HG02642 (cell line): ENCODE measurements at regions not wholly inside any gene's neighbourhood (a gene's known extent, or its start where the extent isn't known, plus 50 kb on each side); places are given as distances from the start of the nearest gene placed in this dataset.

Experiments
- ATAC-seq: cut with Tn5 transposase; IDR thresholded peaks from one replicate; pipeline ENCODE4 v1.9.1; 2021; ENCODE audit warnings: mild to moderate bottlenecking; ENCODE audit not compliant: unreplicated experiment, poor library complexity

DNA sequence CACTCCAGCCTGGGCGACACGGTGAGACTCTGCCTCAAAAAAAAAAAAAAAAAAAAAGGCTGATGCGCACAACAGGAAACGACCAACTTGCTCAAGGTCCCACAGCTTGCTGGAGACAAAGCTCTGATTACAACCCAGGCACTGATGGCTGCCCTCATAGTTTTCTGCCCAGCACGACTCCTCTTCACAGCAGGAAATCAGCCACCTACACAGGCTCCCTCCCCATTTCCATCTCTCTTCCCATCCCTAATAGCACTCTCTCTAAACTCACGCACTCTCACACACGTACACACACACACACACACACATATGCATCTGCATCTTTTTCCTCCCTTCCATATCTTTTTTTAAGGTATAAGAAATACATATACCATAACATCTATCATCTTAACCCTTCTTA lies 153.5 kb upstream of the SOD1 start:
- no peak for ATAC-seq

DNA sequence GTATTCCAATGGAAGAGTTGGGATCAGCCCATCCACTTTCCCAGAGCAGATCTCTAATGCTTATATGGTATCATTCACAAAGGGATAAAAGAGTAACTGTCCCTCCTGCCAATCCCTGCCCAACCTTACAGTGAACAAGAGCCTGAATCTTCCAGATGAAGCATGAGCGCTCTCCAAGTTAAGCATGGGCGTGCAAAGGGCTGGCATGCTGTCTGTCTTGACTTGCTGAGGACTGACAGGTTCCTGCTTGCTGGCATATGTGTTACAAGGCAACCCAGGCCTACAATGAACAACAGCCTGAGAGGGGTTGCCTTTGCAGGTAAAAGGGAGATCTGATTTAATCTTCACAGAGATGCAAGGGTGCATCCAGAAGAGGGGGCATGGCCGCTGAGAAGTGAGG lies 155.6 kb upstream of the SOD1 start:
- no peak for ATAC-seq

DNA sequence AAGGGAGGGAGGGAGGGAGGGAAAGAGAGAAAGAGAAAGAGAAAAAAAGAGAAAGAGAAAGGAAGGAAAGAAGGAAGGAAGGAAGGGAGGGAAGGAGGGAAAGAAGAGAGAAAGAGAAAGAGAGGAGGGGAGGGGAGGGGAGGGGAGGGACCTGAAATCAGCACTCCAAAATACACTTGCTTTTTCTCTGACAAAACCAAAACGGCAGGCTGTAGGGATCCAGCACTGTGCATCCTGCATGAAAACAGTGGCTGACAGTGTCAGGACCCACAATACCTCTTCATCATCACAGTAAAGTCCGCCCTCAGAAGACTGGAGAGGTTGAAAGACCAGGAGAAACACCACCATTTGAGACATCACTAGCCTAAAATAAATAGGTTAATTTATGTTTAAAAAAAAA lies 156.0 kb upstream of the SOD1 start:
- ATAC-seq, result no peak

DNA sequence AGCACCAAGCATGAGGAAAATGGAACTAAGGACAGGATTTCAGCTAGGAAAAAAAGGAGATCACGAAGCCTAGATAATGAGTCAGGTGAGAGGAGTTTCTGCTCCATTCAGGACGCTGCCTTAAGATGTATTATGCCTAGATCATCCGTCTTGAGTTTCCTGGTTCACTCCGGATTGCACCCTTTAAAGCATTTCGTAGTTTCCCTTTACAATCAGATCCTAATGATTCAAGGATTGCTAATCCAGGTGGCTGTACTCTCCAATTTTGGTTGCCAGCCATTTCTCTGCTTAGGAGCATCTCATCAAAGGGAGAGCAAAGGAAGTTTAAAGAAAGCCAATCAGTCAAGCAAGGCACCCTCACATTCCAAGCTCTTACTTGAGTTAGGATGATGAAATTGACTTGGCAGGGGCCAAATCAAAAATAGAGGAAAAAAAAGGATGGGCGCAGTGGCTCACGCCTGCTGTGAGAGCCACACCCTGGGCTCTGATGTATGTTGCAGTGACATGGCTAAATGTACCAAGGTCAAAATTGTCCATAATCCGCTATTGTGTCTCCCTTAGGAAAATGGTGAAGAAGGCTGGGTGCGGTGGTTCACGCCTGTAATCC lies 156.9 kb upstream of the SOD1 start:
- ATAC-seq, result no peak

DNA sequence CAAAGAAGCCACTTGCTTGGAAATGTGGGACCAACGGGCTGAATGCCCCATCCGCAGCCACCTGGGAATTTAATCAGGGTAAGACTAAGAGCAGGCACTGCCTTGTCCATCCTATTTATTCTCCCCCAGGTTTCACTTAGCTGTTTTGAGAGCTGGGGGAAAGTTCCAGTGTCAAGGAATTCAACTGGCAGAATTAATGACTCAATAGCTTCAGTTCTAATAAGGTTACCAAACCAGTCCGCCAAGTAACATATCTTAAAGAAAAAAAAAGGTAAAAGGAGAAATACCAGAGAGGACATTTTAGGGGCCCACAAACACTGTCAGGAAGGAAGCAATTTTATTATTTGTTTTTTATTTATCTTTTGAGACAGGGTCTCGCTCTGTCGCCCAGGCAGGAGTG lies 157.6 kb upstream of the SOD1 start:
- ATAC-seq, result no peak

DNA sequence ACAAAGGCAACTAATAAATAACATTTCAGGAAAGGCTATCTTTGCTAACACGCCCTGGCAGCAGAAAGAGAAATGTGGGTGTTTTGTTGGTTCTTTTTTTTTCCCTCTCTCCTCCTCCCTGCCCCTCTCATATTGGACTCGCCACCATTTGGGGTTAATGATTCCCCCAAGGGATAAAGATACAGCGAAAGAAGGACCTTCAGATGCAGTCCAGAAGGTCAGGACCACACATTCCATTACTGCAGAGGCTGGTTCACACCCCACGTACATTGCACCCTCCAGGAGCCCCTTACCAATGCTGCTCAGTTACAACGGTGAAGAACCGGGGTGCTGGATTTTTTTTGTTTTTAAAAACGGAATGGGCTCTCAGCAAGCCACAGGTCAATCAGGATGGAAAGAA lies 156.9 kb upstream of the TIAM1 start:
- no peak for ATAC-seq

DNA sequence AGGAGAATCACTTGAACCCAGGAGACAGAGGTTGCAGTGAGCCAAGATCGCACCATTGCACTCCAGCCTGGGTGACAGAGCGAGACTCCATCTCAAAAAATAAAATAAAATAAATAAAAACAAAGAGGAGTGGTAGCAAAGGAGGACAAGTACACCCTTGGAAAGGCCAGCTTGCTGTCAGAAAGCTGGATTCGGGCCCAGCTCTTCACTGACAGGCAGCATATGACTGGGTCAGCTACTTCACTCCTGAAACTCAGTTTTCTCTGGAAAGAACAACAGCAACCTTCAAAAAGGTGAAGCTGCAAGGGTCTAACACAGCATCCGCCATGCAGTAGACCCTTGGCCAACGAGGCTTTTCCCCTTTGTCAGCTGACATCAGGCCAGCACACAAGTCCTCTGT lies 156.0 kb upstream of the TIAM1 start:
- ATAC-seq, result no peak

DNA sequence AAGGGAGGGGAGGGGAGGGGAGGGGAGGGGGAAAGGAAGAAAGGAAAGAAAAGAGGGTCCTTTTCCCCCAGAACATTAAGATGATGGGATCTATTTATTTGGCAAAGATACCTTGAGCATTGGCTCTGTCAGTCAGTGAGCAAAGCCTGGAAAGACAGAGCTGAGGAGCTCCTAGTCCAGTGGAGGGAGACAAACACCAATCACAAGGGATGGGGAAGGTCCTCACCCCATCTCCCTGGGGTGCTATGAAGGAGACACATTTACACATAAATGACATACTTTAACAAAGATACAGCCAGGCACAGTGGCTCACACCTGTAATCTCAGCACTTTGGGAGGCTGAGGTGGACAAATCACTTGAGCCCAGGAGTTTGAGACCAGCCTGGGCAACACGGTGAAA lies 154.9 kb upstream of the TIAM1 start:
- no peak for ATAC-seq

DNA sequence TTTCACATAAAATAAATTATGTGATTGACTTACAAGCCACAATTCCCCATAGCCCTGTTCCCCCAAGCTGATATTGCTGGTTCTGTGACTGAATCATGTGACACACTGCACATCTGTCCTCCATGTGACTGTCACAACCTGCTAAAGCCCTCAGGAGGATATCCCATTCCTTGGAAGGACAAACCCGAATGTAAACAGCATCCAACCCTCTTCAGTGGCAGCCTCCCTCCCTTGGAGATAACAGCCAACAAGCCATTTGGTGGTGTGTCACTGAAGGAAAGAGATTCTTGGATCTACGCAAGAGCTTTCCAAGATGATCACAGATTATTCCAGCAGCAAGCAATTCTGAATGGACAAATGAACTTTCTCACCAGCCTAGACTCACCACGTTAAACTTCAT lies 153.9 kb upstream of the TIAM1 start:
- no peak for ATAC-seq

DNA sequence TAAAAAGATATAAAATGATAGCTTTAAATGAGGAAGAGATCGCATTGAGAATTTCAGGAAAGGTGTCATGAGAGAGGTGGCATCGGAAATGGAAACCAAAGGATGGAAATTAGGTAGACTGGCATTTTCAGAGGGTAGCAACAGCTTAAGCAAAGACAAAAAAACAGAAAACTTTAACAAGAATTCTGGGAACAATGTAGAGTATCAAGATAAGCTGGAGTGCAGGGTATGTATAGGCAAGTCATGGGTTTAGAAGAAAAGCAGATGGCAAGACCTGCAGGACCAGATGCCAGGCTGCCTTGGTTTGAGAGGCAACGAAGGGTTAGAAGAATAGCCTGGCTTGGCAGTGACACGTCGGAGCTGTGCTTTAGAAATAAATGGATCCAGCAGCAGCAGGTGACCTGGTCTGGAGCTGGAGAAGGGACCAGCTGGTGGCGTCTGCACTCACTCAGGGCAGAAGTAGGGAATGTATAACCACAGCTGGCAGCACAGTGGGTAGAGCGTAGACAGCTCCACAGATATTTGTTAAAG lies 149.4 kb upstream of the TIAM1 start:
- no peak for ATAC-seq

DNA sequence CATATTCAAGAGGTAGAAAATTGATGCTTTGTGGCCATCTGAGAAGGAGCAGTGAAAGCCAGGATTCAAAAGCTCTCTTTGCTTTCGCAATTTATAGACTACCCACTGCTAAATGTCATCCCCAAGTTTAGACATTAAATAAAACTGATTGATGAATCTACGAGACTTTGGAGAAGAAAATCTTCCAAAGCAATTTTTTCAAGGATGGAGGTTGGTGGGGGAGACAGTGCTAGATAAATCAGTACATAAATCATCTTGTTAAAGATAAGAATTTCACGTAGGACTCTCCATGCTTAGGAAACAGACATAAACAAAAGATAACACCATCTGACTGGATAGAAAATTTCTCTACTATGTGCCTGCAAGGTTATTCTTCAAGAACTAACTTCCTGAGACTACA lies 147.6 kb upstream of the TIAM1 start:
- no peak for ATAC-seq

DNA sequence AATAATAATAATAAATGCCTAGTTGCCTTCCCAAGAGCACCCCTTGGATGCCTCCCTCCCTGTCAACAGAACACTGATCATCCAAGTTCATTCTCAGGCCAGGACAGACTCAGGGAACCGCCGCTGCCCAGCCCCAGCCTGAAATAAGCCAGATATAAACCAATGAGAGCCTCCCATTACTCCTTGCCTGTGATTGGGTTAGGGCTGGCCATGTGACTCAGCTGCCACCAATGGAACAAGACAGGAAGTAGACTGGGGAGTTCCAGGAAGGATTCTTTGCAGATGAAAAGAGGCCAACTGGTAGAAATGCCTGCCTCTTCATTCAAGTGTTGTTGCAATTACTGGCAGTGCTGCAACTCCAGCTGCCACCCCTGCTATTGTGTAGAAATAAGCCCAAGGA lies 146.4 kb upstream of the TIAM1 start:
- ATAC-seq, result no peak

DNA sequence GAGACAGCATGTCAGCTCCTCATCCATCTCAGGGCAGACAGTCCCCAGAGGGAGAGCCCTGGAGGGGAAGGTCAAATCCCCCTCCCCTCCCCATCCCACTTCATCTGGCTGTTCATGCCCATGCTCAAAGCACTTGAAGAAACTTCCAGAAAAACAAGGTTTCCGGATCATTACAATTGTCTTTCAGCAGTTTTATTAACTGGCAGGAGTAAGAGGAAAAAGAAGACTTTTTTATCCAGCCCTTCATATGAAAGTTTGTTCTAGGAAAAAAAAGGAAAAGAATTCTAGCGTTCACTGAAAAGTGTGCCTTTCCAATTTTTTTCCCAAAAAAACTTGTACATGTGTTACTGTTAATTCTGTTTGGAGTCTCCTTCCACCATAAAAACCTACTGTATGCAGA lies 145.7 kb upstream of the TIAM1 start:
- ATAC-seq, result no peak

DNA sequence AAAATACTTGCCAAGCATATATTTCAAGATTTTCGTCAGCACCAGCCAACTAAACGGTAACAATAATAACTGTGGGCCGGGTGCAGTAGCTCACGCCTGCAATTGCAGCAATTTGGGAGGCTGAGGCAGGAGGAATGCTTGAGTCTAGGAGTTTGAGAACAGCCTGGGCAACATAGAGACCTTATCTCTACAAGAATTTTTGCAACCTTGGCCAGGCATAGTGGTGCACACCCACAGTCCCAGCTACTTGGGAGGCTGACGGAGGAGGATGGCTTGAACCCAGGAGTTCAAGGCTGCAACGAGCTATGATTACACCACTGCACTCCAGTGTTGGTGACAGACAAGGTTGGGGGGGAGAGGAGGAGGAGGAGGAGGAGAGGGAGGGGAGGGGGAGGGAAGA lies 145.0 kb upstream of the TIAM1 start:
- no peak for ATAC-seq

DNA sequence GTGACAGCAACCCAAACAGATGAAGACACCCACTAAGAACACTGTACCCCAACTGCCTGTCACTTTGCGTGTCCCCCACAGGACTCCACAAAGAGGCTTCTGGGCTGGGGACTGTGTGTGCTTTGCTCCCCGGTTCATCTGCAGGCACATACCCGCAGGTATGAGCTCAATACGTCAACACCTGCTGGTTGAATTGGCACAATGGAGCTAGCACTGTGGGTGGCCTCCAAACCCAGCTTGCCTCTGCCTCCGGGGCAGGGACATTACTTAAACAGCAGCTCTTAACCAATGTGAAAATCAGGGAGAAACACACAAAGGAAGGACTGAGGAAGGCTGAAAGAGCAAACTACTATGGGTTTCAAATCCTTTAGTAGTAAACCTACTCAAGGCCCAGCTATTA lies 140.2 kb upstream of the TIAM1 start:
- ATAC-seq, result no peak

DNA sequence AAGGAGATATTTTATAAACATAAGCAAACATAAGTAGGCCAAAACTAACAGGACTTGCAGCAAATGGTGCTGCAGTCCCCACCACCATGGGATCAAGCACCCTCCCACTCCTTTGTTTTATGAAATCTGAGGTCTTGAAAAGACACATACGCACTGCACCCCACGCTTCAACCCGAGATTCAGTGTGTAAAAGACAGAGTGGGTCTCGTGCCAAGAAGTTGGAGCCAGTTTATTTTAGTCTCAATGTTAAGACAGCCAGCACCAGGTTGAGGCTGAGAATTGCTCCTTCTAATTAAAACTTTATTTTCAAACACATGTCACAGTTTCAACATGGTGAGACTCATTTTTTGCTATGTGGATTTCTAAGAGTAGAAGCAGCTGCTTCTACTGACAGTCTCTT lies 139.1 kb upstream of the TIAM1 start:
- ATAC-seq, result no peak

DNA sequence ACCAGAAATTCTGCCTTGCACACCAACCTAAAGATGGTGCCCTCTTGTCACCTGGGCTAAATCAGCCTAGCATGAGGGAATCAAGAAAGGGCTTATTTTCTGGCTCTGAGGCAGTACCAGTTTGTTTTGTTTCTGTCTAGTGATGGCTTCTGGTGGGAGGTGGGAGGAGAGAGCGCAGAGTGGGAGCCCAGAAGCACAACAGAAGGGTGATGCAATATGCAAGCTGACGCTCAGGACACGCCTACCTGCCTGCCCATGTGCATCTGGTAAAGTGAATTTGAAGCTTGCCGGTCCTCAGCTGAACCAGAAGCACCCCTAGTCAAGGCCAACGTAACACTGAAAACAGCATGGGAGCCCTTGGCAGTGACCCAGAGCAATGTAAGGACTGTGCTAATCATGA lies 138.4 kb upstream of the TIAM1 start:
- ATAC-seq, result no peak

DNA sequence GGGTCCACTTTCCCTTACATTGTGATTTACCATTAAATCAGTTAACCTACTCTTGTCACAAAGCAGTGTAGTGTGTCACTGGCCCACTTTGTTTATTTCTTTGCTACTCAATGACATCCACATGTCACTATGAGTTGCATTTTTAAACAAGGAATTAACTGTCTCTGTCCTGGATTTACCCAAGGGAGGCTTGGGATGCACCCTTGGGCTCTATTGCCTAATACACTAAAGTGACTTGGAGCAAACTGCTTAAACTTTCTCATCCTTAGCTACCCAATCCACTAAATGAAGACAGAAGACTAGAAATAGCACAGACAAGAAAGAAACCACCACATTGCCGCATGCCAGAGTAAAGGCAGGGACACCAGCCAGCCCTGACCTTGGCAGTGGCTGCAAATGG lies 136.2 kb upstream of the TIAM1 start:
- ATAC-seq, result no peak

DNA sequence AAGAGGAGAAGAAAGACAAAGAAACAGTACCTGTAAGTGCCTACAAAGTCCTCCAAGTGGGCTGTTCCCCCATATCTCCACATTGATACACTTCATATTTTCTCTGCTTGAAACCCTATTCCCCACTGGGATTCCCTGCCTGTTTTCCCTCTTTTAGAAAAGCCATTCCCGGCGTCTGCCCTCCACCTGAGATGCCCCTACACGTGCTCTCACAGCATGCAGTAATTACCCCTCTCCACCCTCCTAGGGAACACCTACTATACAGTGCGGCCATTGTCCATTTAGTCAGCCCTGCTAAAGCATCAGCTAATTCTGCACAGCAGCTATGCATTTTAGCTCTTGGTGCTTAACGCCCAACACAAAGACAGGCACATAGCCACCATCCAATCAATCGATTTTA lies 135.7 kb upstream of the TIAM1 start:
- ATAC-seq, result no peak

DNA sequence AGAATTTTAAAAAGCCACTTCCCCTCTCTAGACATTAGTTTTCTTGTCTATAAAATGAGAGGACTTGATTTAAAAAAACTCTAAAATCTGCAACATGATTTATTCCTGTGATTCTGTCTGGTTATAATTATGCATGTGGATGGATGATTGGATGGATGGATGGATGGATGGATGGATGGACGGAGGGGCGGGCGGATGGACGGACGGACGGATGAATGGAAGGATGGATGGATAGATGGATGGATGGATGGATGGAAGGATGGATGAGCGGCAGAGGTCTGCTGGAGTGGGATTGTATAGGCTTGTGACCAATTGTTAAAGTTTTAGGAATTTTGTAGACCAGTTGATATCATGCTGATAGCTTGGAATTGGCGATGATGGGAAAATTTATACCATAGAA lies 135.2 kb upstream of the TIAM1 start:
- ATAC-seq, result no peak

DNA sequence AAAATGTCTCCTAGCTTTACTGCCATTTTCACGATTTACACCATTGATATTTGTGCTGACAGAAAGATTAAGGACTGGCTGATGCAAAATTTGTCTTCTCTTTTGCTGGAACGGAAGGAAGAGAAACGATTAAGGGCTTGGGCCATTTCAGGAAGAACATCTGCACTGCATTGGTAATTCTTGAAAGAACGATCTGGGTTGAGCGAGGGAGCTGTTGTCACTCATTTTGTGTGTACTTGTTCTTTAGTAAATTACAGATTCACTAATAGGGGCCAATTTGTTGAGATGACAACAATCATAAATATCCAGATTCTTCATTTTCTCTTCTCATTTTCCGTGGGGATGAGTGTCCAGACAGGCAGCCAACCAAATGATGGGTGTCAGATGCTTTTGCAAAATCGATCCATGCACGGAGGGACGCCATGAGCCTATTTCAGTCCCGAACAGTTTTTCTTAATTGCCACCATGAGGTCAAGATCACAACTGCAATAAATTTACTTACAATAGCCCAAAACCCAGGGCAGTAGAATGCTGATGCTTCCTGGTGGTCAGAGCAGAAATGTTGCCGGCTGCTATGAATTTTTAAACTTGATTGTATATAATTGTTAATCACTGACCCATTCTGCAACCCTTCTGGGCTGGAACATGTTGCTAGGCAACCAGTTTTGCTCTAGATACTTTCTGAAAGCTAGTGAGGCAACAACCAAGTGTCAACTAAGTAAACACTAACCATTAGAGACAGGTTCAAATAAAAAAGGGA lies 132.4 kb upstream of the TIAM1 start:
- ATAC-seq, result no peak

DNA sequence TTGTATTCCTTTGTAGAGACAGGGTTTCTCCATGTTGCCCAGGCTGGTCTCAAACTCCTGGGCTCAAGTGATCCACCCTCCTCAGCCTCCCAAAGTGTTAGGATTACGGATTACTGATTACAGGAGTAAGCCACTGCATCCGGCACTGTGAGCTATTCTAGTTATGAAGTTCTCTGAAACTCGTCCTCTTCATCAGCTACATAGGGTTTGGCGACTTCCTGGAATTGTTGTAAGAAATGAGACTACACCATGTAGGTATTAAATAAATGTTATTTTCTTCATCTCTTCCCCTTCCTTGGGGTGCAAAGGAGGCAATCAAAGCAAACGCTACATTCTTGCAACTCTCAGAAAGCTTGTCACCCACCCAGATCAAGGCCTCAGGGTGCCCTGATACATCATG lies 131.2 kb upstream of the TIAM1 start:
- ATAC-seq, result no peak
